T-helper 9 cell (primary cell): ENCODE measurements at regions not wholly inside any gene's neighbourhood (a gene's known extent, or its start where the extent isn't known, plus 50 kb on each side); places are given as distances from the start of the nearest gene placed in this dataset.
"Not testable (repeated sequence)": the region's sequence is repeated elsewhere in the genome, so short reads cannot be mapped to it uniquely, and the experiment has no call there.

Source experiments
- DNase-seq: peaks from one replicate; pipeline ENCODE4 v3.0.0-alpha.2; 2020

- DNase-seq: peak; percentile 36
Observed at GRCh38 chr1:120357046-120357445, 57.8 kb upstream of the NBPF8 start.

- DNase-seq: not testable (repeated sequence)
Observed at GRCh38 chr1:120356170-120356569, 58.7 kb upstream of the NBPF8 start.

GRCh38 chr1:120354618-120355184, 60.1 kb upstream of the NBPF8 start:
- DNase-seq: peak; percentile 27

GRCh38 chr1:120342231-120343073, 72.4 kb upstream of the NBPF8 start:
- peak; percentile 8 for DNase-seq

- not testable (repeated sequence) for DNase-seq
Observed at GRCh38 chr1:120341756-120342155, 73.1 kb upstream of the NBPF8 start.

DNA sequence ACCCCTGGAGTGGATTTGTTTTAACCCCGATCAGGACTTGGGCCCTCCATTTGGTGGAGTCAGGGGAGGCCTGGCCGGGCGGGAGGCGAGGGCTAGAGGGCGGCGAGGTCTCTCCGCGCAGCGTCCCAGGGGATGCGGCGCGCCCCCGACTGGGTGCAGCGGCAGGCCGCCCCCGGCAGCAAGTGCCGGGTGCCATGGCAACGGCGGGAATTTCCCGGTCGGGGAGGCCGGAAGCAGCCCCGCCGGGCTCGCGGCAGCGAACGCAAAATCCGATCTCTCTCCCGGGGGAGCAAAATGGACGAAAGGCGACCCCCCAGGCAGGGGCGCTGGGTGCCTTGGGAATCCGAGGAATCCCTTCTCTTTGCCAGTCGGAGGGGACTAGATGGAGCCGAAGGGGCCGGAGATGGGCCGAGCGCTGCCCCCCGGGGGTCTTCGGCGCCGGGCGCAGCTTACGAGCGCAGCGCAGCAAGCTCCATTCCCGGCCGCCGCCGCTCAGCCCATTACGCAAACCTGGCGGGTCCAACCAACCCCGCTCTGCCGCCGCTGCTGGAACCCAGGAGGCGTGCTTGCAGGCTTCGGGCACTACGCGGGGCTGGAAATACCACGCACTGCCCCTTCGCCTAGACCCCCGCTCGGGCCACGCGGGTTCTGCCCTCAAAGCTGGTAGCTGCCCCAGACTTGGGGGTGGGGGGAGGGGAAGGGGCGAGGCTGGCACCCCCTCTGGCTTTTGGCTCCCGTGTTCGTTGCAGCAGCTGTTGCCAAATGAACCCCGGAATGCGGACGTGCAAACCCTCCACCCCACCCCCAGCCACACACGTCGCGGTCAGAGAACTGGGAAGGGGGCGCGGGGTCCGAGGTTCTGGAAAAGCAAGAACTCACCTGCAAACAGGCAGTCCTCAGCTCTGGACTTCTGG, 73.7 kb upstream of the NBPF8 start:
- peak; percentile 51 for DNase-seq

- not testable (repeated sequence) for DNase-seq
Observed at GRCh38 chr1:120315738-120316137, 99.1 kb upstream of the NBPF8 start.

DNA sequence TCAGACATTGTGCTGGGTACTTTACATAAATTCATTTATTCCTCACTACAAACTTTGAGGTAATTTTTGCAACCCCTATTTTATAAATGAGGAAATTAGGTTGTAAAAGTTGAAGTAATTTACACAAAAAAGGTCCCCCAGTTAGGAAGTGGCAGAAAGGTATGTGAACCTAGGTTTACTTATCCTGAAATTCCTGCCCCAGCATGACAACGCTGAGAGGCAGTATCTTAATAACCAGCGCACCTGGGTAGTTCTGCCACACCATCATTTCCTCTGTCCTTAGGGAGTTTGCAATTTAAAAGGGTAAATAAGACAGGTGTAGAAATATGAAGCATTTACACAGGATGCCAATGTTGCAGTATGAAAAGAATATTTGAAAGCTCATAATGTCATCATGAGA, 102.9 kb upstream of the NBPF8 start:
- not testable (repeated sequence) for DNase-seq

DNA sequence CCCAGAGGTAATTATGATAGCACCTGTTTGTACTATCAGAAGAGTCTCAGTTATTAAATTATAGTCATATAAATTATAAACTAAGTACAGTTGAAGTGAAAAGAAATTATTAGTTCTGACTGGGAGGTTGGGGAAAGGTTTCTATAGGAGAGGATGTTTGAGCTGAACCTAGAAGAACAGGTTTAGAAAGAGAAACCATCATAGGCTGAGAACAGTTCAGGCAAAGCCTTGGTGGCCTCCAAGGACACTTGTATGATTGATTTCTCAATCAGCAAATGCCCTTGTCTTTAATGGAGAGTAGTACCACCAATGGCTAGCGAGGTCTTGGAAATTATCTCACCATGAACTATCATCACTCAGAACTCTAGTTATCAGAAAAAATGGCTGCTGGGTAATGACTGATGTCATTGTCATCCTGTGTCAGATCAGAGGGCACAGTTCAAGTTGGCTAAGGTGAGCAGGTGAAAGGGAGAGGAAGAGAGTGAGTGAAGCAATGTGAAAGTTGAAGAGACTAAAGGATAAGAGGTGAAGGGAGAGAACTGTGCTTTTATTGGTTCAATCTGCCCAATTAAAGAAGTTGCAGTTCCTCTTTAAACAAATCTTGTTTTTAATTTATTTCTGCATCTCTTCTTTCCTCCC, 105.8 kb upstream of the NBPF8 start:
- not testable (repeated sequence) for DNase-seq

DNA sequence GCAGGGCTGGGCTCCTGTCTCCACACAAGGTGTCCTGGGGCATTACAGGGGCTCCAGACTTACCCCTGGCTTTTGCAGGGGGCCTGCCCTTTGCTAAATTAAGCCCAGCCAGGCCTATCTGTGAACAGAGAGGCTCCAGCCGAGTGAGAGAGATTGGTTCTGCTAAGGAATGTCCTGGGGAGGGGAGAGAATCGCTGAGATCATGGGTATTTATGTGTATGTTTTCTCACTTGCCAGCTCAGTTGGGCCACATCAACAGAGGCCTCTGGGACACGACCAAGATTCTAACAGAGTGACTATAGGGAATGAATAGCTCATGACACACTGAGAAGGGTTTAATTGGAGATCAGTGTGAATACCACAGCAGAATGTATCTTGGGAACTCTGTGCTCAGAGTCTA, 109.8 kb upstream of the NBPF8 start:
- DNase-seq: not testable (repeated sequence)

- DNase-seq: not testable (repeated sequence)
Observed at GRCh38 chr1:120304341-120304740, 110.5 kb upstream of the NBPF8 start.

GRCh38 chr1:120299433-120300057, 115.3 kb upstream of the NBPF8 start:
- DNase-seq: not testable (repeated sequence)

DNA sequence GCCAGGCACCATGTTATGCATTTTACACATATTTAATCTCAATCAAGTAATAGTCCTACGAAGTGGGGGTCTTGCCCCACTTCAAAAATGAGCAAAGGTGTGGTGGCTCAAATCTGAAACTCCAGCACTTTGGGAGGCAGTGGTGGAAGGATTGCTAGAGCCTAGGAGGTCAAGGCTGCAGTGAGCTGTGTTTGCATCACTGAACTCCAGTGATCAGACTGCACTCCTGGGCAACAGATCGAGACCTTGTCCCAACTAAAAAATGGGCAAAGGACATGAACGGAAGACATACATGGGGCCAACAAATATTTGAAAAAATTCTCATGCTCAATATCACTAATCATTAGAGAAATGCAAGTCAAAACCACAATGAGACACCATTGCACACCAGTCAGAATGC, 116.3 kb upstream of the NBPF8 start:
- DNase-seq: not testable (repeated sequence)

- DNase-seq: not testable (repeated sequence)
Observed at GRCh38 chr1:120297345-120297953, 117.4 kb upstream of the NBPF8 start.

DNA sequence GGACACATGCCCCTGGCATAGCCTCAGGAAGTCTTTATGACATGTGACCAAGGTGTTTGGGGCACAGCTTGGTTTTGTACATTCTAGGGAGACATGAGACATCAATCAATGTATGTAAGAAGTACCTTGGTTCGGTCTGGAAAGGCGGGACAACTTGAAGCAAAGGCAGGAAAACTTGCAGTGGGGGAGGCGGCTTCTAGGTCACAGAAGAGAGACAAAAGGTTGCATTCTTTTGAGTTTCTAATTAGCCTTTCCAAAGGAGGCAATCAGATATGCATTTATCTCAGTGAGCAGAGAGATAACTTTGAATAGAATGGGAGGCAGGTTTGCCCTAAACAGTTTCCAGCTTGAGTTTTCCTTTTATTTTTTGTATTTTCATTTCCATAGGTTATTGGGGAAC, 113.8 kb upstream of the SEC22B start:
- DNase-seq: not testable (repeated sequence)

DNA sequence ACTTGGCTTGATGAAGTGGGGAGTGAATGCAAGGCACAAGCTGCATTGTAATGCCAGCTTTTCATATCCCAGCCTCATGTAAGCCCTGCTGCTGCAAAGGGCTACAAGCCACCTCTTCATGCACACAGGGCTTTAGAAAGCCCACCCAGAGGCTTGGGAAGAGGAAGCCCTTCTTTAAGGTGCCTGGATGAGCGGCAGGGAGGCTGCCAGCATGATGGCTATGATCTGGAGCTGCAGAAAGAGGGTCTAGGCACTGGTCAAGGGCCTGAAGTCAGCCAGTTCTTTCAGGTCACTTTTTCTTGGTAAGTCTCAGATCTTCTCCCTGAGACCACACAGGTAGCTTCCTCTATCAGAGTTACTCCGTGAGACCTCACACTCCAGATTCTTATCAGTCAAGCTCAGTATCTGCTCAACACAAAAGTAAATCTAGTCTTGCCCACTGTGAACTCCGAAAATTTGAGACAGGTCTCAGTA, 113.3 kb upstream of the SEC22B start:
- not testable (repeated sequence) for DNase-seq

DNA sequence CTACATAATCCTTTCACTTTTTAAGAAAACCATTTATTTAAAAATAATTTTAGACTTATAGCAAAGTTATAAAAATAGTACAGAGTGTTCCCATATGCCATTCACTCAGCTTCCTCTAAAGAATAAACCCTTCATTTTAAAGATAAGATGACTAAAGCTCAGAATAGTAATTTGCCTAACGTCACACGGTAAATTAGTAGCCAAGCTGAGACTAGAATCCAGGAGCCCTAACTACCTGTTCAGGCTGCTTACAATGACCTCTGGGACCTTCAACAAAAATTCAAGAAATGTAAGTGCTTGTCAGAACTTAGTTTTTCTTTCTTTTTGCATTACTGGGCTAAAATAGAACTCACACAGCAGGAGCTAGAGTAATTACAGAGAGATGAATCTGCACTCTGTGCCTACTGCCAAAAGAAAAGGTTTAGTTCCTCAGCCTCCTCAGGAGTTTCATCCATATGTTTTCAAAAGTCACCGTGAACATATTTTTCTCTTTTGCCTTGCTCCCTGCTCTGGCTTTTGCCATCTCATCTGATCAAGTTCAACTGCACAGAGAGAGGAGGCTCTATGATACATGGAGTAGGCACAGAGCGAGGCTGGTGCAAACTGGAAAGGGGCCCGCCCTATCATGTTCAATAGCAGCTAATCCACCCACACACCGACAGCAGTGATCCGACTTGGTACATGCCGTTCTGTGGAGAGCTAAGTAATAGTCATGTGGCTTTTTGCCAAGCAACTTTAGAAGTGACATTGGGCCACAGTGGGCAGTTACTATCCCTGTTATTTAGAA, 112.7 kb upstream of the SEC22B start:
- DNase-seq: not testable (repeated sequence)

- DNase-seq: not testable (repeated sequence)
Observed at GRCh38 chr1:120288167-120288566, 111.8 kb upstream of the SEC22B start.

GRCh38 chr1:120282744-120283464, 106.6 kb upstream of the SEC22B start:
- not testable (repeated sequence) for DNase-seq

GRCh38 chr1:120278259-120278610, 101.9 kb upstream of the SEC22B start:
- DNase-seq: not testable (repeated sequence)
